GM18858 (cell line): ENCODE measurements at regions not wholly inside any gene's neighbourhood (a gene's known extent, or its start where the extent isn't known, plus 50 kb on each side); places are given as distances from the start of the nearest gene placed in this dataset.

Experiments
- ATAC-seq: cut with Tn5 transposase; IDR thresholded peaks from one replicate; pipeline ENCODE4 v1.9.1; 2021; ENCODE audit not compliant: unreplicated experiment

GRCh38 chr5:62727861-62728260 lies 149.2 kb downstream of the LRRC70 start:
- no peak for ATAC-seq

GRCh38 chr5:62727184-62727583 lies 148.6 kb downstream of the LRRC70 start:
- no peak for ATAC-seq

- ATAC-seq: no peak
Measured at GRCh38 chr5:62722360-62722759, 143.7 kb downstream of the LRRC70 start.

- ATAC-seq: peak; percentile 94
Measured at GRCh38 chr5:62720031-62720441, 141.4 kb downstream of the LRRC70 start.

GRCh38 chr5:62719061-62719720 lies 140.6 kb downstream of the LRRC70 start:
- no peak for ATAC-seq

GRCh38 chr5:62718324-62718723 lies 139.7 kb downstream of the LRRC70 start:
- ATAC-seq: no peak

DNA sequence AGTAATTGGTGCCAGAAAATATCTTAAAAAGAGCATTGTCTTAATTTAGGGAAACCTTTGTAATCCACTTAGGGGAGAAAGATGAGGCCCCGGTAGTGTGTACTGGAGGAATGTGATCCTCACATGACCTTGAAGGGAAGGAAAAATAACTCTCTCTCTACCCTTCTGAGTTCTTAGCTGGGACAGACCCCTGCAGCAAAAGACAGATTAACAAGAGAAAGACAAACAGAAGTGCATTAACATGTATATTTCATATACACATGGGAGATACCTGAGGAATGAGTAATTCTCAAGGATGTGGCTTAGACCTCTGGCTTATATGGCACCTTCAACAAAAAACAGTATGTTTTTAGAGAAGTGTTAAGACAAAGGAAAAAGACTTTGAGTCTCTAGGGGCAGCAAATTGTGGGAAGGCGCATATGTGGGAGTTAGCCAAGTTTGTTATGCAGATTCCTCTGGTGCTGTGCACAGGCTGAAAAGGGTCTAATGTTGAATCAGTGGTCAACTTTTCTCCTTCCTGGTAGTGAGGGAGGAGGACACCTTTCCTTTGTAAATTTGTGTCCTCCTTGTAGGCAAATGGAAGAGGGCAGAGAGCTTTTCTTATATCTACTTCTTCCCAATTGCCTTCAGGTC lies 138.8 kb downstream of the LRRC70 start:
- no peak for ATAC-seq

- ATAC-seq: no peak
Measured at GRCh38 chr5:62714296-62714695, 135.7 kb downstream of the LRRC70 start.

- no peak for ATAC-seq
Measured at GRCh38 chr5:62708481-62709325, 130.1 kb downstream of the LRRC70 start.

GRCh38 chr5:62707563-62707962 lies 128.9 kb downstream of the LRRC70 start:
- no peak for ATAC-seq

DNA sequence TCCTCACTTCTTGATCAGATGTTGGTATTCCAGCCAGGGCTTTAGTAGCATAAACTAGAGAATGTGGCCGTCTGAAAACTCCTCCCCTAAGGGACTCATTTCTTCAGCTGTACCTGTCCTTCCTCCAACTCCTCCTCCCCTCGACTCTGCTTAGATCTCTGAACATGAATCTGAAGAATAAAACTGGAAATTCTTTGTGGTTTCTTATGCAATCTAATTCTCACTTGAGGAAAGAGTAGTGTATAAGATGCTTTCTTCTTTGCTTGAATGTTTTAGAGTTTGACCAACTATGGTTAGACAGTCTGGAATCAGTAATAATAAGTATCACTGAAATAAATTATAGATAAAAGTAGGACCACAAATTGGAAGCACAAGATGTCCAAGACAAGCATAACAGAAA lies 128.5 kb downstream of the LRRC70 start:
- no peak for ATAC-seq

GRCh38 chr5:62705022-62705421 lies 126.4 kb downstream of the LRRC70 start:
- no peak for ATAC-seq

- no peak for ATAC-seq
Measured at GRCh38 chr5:62702126-62702525, 123.5 kb downstream of the LRRC70 start.

DNA sequence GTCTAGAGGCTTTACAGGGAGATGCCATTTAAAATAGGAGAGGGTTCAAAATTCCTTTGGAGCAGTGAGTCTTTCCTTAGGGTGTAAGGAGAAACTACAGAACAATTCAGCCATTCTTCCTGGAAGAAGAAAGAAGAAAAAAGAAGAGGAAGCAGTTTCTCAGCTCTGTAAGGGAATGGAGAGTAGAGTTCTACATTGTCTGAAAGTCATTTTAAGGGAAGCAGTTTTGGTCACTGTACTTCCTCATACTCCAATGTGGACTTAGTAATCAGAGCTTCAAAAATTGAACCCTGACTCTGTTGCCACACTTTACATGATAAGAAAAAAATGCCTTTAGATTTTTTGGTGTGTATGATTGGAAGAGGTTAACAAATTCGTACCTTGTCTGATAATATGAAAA lies 122.4 kb downstream of the LRRC70 start:
- no peak for ATAC-seq

GRCh38 chr5:62698756-62699155 lies 120.1 kb downstream of the LRRC70 start:
- no peak for ATAC-seq

DNA sequence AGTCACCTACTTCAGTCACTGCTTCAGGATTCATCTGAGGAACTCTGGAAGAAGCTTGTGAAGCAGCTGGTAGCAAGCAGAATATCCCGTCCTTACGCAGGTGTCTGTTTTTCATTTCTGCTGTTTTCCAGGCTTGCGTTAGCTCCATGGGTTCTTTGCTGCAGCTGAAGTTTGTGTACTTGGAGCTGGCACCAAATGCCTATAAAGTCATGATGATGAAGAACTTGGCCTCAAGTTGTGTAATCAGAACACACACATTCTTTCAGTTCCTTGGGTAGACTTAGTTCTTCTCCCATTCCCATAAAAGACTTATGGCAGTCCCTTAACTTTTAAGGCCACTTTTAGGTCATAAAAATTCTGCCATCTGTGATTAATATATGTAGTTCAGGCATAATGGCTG lies 116.7 kb downstream of the LRRC70 start:
- ATAC-seq: no peak

DNA sequence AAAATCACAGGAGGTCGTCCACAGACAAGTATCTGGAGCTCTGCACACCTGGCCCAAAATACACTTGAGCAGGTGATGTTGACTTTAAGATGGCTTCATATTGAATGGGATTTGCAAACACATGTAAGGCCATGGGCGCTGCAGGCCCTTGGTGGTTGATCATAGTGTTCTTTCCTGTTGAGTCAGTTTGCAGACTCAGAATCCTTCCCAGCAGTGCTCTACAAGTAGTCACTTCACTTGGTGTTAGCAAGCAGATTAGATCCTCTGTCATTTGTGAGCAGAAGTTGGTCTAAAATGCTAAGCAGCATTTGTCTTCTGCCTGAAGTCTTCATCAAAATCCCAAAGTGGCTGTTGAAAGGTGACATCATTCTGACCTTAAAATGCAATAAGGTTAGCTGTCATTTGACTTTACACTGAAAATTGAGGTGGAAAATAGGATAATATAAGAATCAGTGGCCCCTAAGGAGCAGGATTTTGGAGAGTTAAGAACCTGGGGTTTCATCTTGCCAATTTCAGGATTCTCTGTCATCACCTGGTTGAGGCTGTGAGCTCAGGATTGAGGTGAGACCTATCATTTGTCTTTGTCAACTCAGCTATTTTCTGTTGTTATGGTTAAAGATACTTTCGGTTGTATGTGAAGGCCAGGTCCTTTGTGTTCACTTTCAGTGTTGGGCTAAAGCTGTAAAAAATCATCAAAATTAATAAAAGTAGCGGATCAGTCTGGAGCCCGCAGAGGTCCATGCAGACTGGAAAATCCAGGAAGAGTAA lies 114.5 kb downstream of the LRRC70 start:
- no peak for ATAC-seq

DNA sequence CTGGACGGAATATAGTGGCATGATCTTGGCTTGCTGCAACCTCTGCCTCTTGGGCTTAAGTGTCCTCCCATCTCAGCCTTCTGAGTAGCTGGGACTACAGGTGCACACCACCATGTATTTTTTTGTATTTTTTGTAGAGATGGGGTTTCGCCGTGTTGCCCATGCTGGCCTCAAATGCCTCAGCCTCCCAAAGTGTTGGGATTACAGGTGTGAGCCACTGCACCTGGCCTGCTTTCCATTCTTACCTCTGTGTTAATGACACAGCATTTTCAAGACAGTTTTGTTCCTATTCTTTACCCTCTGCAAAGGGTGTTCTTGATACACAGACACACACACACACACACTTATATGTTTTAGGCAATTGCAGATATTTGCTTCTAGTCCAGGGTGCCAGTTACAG lies 113.3 kb downstream of the LRRC70 start:
- ATAC-seq: no peak

- ATAC-seq: no peak
Measured at GRCh38 chr5:62690421-62690820, 111.8 kb downstream of the LRRC70 start.

- ATAC-seq: peak; percentile 57
Measured at GRCh38 chr5:62689599-62690368, 111.2 kb downstream of the LRRC70 start.

DNA sequence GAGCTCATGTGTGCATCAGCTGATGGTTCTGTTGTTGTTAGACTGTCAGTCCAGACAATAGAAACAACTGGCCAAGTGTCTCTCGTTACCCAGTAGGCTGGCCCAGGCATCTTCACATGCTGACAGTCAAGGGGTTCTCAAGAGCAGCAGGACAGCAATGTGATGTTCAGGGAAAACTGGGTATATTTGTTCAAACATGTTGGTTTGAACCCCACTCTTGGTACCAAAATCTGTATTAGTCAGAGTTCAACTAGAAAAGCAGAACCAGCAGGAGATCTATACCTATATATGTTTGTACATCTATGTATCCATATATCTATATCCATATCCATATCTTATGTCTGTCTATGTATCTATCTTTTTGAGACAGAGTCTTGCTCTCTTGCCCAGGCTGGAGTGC lies 108.1 kb downstream of the LRRC70 start:
- ATAC-seq: no peak
